NCI-H774 (cell line): ENCODE measurements at regions not wholly inside any gene's neighbourhood (a gene's known extent, or its start where the extent isn't known, plus 50 kb on each side); places are given as distances from the start of the nearest gene placed in this dataset.

Source experiments
- DNase-seq: peaks from one replicate; lab custom pipeline; 2025; lab: John Stamatoyannopoulos, UW

DNA sequence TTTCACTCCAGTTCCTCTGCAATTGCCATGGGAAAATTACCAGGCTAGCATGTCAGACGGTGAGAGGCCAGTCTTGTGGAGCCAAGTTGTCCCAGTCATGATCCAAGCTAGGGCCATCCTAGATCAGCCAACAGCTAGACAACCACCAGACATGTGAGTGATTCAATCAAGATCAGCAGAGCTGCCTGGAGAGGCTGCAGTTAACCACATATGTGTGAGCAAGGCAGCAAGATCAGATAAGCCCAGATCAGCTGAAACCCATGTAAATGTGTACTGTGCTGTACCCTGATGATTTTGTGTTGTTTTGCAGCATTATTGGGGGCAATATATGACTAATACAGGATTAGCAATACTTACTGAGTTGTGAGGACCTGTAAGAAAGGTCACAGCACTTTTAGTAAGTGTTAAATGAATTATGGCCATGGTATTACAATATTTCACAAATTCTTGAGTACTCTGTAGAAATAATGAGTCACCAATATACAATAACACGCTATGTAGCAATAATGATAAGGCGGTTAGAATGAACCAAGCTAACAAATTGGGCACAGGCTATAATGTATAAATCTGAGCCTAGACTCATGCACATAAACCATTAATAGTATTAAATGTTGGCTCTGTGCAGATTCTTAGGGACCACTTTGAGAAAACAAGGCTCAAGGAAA lies 91.4 kb downstream of the SUDS3 start:
- DNase-seq: no peak

DNA sequence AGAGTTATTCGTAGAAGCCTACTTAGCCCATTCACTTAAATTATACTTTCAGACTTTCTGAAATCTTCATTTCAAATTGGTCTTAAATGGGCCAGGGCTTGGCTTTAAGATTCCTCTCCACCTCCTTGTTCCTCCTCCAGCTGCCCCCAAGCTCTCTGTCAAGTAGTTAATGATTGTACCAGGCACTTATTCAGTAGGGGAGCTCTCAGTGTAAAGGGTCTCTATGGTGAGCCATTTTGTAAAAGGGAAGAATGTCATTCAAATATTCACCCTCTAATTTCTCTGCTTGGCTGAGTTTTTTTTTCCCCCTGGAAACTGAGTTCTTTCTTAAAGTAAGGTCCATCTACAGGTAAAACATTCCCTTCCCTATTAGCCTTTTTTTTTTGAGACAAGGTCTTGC lies 96.6 kb downstream of the SUDS3 start:
- DNase-seq: no peak

DNA sequence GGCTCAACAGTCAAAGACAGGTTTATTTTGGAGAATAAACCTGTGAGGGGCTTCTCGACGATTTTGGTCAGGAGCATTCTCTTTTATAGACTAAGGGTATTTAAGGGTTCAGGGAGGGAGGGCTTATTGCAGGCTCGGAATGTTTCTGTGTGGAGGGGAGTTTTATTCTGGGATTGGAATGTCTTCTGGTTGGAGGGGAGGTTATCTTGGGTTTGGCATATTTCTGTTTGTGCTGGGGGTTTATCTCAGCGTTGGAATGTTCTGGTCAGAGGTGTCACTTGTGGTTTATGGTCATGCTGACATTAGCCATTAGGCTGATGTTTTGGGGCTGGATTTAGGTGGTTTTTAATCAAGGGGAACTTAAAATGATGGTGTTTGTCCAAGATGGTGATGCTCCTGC lies 103.9 kb downstream of the SUDS3 start:
- DNase-seq: no peak

DNA sequence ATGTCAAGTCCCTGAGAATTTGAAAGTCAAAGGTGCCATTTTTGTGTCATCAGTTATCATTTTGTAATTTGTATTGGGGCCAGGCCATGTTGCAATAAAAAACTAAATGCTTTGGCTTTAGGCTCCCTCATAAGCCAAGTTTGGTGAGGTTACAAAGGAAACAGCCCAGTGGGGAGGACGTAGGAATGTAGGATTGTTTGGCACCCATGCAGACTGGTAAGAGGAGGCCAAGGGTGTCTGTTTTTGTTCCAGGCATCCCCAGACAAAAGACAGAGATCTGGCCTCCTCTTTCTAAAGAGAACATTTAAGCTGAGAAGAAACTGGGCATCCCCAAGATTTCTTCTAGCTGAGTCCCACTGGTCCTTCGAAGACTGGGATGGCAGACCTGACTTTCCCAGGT lies 111.7 kb downstream of the SUDS3 start:
- DNase-seq: no peak

DNA sequence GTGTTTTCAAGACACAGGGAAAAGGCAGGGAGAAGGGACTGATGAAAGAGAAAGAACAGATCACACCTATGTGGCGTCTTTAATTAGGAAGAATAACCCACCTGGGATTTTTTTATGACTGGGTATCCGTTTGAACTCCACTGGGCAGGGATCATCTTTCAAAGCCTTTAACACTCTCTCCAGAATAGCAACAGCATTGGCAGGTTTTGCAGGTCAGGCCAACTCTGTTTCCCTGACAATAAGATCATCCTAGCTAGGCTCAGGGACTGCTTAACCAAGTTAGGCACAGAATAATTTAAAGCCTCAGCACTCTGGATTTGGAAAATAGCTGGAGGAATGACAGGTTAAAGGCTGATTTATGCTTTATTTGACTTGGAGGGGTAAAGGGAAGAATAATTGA lies 117.6 kb downstream of the SUDS3 start:
- no peak for DNase-seq

DNA sequence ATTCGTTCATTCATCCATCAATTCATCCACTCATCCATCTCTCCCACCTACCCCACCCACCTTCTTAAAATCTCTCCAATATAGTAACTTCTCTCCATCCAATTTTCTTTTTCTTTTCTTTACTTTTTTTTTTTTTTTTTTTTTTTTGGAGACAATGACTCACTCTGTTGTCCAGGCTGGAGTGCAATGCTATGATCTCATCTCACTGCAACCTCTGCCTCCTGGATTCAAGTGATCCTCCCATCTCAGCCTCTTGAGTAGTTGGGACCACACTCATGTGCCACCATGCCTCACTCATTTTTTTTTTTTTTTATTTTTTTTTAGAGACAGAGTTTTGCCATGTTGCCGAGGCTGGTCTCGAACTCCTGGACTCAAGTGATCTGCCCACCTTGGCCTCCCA lies 118.4 kb downstream of the SUDS3 start:
- DNase-seq: no peak

DNA sequence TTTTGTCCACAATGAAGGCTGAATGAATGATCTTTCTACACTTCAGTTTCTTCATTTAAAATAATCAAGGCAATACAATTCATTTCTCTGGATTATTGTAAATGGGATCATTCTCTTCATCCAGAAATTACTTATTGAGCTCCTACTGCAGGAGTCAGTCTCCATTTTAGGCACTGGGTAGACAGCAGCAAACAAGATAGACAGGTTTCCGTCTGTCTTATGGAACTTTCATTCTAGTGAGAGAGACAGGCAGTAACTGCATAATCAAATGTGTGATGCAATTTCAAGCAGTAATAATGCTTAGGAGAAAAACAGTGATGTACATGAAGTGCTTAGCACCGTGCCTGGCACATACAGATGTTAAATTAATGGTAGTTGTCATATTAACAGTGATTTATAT lies 118.9 kb downstream of the SUDS3 start:
- DNase-seq: no peak

DNA sequence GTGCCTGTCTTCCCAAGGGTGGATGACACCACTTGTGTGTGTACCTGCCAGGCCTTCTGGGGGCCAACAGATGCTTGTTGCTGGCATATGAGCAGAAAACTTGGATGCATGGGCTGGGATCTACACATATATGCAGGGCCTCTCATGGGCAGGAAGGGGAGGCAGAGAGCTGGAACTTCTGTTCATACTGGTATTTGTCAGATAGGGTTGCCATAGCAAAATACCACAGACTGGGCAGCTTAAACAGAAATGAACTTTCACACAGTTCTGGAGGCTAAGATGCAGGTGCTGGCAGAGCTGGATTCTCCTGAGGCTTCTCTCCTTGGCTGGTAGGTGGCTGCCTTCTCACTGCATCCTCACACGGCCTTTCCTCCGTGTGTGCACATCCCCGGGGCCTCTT lies 121.8 kb downstream of the SUDS3 start:
- no peak for DNase-seq

DNA sequence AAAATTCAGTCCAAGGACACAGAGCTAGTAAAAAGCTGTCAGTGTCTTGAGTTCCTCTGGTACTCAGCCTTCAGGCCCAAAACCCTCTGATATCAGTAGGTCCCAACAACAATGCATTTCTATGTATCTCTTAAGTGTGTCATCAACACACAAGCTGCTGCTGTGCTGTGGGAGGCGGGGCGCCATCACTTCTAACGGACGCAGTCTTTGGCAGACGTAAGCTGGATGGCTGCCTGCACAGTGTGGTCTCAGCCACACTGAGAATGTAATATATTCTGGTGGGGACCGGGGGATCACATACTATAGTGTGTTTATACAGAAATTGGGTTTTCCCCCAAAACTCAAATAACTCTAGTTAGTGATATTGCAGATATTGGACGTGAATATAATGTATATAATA lies 123.9 kb downstream of the SUDS3 start:
- DNase-seq: no peak

DNA sequence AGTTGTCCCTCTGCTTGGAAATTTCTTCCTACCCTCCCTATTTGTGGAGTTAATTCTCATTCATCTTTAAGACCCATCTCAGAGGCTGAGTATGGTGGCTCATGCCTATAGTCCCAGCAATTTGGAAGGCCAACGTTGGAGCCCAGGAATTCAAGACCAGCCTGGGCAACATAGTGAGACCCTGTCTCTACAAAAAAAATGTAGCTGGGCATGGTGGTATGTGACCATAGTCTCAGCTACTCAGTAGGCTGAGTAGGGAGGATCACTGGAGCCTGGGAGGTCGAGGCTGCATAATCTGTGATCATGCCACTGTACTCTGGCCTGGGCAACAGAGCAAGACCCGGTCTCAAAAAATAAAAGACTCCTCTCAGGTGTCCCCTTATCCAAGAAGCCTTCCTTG lies 125.1 kb downstream of the SUDS3 start:
- no peak for DNase-seq

DNA sequence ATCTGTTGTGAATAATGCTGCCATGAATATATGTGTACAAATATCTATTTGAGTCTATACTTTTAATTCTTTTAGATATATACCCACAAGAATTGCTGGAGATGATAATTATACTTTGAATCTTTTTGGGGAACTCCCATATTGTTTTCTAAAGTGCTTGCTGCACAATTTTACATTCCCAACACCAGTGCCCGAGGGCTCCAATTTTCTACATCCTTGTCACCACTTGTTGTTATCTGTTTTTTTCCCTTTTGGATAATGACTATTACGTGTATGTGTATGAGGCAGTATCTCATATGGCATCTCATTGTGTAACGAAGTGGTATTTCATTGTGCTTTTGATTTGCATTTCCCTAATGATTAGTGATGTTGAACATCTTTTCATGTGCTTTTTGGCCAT lies 127.1 kb downstream of the SUDS3 start:
- no peak for DNase-seq

DNA sequence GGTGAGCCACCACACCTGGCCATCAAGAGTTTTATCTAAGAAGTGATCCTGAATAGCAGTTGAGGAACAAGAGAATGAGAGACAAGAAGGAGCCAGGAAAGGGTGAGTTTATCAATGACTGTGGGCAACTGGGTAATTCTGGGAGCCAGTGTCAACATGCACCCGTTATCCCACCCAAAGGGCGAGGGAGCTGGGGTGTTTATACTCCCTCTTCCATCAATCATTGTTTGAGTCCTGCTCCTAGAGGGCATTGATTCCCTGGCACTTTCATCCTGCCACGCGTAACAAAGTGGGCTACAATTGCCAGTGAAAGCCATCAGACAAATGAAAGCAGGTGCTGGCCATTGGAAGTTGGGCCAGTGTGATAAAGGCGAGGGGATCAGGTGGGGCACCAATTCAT lies 136.3 kb downstream of the SUDS3 start:
- no peak for DNase-seq

DNA sequence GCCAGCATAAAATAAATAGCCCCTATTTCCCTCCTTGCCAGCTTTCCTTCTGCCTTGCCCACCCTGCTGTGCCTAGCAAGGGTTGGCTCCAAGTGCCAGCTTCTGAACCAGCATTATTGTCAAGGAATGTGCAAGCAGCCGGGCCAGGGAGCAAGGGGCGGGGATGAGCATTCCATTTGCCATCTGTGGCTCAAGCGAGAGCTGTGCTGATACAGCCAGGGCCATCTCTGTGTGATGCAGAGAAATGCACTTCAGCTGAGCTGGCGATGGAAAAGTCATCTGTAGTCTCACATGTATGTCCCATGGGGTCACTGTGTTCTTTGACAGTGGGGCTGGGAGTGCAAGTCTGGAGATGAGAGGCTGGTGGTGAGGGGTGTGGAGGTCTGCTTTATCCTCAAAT lies 137.3 kb downstream of the SUDS3 start:
- DNase-seq: no peak

DNA sequence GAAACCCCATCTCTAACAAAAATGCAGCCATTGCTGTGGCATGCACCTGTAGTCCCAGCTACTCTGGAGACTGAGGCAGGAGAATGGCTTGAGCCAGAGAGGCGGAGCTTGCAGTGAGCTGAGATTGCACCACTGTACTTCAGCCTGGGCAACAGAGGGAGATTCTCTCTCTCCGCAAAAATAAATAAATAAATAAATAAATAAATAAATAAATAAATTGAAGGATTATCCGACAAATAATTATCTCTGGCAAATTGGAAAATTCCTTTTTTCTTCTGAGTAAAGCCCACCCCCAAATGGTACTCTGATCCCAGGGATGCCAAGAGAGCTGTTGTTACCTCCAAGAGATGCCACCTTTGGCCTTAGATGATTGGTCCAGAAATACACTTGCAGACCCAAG lies 137.9 kb downstream of the SUDS3 start:
- no peak for DNase-seq

DNA sequence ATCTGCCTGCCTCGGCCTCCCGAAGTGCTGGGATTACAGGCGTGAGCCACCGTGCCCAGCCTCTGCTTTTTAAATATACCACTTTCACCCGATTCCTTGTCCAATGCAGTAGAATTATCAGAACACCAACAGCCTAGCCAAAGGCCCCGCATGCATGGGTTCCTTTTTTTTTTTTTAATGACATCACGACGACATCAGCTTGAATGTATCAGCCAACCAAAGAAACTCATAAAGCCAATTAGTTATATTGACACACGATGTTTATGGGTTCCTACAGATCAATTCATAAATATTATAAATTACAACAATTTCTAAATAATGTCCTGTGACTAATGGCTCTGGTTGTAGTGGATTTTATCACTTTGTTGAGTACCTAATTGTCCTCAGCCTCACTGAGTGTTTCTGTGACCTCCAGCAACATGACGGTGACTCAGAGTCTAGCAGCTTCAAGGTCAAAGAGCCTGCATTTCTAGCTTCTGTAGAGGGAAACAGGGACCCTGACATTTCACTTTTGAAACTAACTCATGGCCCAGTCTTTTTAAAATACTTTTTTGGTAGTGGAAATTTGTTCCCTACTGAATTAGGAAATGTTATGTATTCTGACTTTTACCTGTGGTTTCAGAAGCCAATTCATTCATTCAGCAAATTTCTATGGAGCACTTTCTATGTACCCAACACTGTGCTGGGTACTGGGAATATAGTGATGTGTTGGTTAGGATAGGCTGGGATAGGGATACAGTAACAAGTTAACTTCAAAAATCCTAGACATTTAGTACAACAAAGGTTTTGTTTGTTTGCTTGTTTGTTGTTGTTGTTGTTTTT lies 144.1 kb downstream of the SUDS3 start:
- no peak for DNase-seq

DNA sequence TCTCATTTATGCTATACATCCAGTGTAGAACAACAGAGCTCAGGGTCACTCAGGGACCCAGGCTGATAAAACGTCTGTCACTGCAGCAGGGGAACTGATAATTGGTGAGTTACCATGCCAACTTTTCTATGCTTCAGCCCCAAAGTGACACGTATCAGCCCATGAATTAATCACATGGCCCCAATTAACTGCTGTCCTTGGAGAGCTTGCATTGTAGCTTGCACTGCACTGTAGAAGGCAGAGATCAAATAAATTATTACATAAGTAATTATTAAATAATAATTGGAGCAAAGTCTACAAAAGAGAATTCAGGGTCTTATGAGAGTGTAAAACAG lies 144.6 kb downstream of the SUDS3 start:
- no peak for DNase-seq

DNA sequence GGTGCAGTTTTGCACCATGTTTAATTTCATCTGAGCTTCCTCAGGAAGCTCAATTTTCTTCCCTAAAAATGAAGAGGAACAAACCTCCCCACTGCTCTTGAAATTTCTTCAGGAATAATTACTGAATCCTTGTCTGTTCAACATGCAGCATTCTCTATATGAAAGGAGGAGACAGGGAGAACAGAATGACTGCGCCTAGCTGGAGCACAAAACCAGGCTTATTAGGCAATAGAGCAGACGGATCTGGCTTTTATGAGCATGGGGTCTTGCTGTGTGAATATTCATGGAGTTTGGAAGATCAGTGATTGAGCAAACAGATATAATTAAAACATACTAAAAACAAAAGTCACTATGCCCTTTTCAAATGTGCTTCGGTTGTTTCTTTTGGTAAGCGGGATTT lies 148.1 kb downstream of the SUDS3 start:
- no peak for DNase-seq

DNA sequence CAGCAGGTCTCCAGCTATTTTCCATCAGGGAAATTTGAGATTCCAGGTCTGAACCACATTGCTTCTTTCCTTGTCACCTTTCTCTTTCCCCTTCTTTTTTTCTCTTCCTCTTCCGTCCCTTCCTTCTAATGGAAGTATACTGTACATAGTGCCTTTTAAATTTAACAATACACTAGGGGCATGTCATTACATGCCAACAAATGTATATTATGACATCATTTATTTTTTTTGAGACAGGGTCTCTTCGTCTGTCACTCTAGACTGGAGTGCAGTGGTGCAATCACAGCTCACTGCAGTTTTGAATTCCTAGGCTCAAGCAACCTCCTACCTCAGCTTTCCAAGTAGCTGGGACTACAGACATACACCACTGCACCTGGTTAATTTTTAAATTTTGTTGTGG lies 148.9 kb downstream of the SUDS3 start:
- no peak for DNase-seq

DNA sequence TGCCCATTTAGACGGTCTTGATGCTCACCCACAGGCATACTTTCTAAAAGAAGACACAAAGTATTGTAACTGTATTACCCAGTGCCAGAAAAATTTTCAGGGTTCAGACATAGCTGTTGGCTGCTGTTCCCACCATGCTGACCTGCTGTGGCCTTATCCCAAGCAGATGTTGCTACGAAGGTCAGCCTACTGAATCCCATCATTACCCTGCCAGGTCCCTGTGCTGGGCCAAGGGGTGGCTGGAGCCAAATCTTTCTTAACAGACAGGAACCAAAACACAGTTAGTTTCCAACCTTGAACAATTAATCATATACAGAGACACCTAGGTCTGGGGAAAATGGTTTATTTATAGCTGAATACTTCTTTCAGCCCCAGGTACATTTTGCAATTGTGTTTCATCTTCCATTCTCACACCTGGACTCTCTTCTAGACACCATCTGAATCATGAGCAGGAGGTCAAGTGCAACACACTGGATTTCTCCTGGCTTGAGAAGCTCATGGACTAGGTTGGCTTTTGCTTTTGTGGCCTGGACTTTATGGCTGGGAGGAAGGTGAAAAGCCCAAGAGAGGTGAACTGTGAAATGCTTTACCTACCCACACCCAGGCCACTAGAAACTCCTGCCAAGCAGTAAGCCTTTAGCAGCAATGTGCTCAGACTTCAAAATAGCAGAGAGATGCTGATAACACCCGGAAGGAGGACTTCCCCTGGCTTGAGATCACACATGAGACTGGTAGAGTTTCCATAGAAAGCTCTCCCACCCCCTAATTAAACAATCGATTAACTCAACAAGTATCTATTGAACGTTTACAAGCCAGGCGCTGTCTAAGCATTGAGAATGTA lies 150.1 kb downstream of the SUDS3 start:
- no peak for DNase-seq

DNA sequence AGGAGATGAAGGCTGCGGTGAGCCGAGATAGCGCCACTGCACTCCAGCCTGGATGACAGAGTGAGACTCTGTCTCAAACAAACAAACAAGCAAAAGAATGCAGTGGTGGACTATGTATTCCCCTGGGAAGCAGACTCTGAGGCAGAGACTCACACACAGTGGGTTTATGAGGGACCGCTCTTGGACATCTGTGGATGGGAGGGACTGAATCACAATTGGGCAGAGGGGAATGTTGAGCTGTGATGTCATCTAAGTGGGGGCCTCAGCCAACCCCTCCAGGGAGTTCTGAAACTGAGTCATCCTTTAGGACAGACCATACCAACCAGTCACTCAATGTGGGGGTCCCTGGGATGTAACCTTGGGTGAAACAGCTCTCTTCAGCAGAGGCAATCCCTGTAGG lies 151.0 kb downstream of the SUDS3 start:
- DNase-seq: no peak

DNA sequence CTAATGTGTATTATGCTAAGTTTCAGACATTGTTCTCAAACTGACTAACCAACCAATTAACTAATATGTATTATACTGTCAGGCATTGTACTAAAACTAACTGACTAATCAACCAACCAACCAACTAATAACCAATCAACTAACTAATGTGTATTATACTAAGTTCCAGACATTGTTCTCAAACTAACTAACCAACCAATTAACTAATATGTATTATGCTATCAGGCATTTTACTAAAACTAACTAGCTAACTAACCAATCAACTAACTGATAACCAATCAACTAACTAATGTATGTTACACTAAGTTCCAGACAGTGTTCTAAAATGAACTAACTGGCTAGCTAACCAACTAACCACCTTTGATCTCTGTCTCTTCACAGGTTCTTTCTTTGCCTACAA lies 152.3 kb downstream of the SUDS3 start:
- DNase-seq: no peak

DNA sequence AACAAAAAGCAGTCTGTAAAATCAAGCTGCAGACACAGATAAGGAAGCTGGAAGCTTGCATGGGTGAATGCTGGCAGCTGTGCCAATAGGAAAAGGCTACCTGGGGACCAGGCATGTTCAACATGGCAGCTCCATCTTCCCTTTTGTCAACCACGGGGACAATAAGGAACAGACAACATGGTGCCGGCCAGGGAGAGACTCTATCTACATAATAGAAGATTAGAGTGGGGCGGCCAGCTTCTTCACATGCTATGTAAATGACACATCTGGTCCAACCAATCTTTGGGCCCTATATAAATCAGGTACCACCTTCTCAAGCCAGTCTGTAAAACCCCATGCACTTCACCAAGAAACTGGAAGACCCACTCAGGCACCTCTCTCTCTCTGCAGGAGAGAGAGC lies 157.6 kb downstream of the SUDS3 start:
- no peak for DNase-seq

DNA sequence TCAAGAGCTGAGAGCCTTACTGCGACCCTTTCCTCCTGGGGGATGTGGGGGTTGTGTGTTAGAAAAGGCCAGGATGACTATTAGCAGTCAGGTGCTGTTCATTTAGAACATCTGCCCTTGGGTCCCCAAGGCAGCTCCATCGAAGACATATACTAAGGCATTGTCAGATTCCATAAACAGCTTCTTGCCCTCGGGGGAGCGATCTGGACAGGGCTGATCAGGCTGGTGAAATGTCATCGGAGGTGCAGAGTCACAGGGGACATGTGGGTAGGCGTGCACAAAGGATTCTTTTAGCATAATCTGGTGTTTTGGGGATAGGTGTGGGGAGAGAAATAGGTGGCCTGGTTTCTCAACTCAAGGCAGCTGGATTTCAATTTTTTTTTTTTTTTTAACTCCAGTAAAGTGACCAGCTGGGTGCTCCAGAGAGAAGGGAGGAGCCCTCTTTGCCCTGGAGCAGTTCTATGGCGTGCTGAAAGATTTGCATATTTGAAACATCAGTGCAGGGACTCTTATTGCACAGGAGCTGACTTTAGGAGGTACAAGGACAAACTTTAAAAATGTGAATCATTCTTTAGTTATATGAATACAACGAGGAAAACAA lies 160.1 kb downstream of the SUDS3 start:
- no peak for DNase-seq
